KMS-11 (cell line): ENCODE measurements at regions not wholly inside any gene's neighbourhood (a gene's known extent, or its start where the extent isn't known, plus 50 kb on each side); places are given as distances from the start of the nearest gene placed in this dataset.

Experiments used
- H2AFZ ChIP-seq: fragments of 200-600 bp; sonication (generic); 2 replicates; pipeline ENCODE4 v1.6.1; 2016; ENCODE audit warnings: antibody characterized with exemption, mixed run types, low read depth
- H3K27ac ChIP-seq: fragments of 200-600 bp; sonication (generic); 2 replicates; pipeline ENCODE4 v1.6.1; 2016; ENCODE audit warnings: mild to moderate bottlenecking, mixed run types
- H3K27me3 ChIP-seq: fragments of 200-600 bp; sonication (generic); 2 replicates; pipeline ENCODE4 v1.6.1; 2017; ENCODE audit warnings: mild to moderate bottlenecking, low read depth, mixed run types, moderate library complexity; ENCODE audit not compliant: insufficient read depth
- H3K36me3 ChIP-seq: fragments of 200-600 bp; sonication (generic); 2 replicates; pipeline ENCODE4 v1.6.1; 2017; ENCODE audit warnings: mild to moderate bottlenecking, mixed run types; ENCODE audit not compliant: insufficient read depth
- H3K4me1 ChIP-seq: fragments of 200-600 bp; sonication (generic); 2 replicates; pipeline ENCODE4 v1.6.1; 2016; ENCODE audit warnings: mild to moderate bottlenecking, low read depth, mixed run types; ENCODE audit not compliant: poor library complexity, severe bottlenecking
- H3K4me2 ChIP-seq: fragments of 200-600 bp; sonication (generic); 2 replicates; pipeline ENCODE4 v1.7.0; 2016; ENCODE audit warnings: mild to moderate bottlenecking, mixed run types
- H3K4me3 ChIP-seq: fragments of 200-600 bp; sonication (generic); IDR thresholded peaks from 2 replicates; pipeline ENCODE4 v1.6.1; 2017; ENCODE audit warnings: low read depth, low read length, mixed read lengths; ENCODE audit not compliant: insufficient read depth
- H3K79me2 ChIP-seq: fragments of 200-600 bp; sonication (generic); 2 replicates; pipeline ENCODE4 v1.6.1; 2016; ENCODE audit warnings: low read depth, mixed run types; ENCODE audit not compliant: insufficient read depth
- H3K9ac ChIP-seq: fragments of 200-600 bp; sonication (generic); 2 replicates; pipeline ENCODE4 v1.6.1; 2016; ENCODE audit warnings: mild to moderate bottlenecking, mixed run types
- H4K20me1 ChIP-seq: fragments of 200-600 bp; sonication (generic); 2 replicates; pipeline ENCODE4 v1.6.1; 2016; ENCODE audit warnings: mild to moderate bottlenecking, mixed run types; ENCODE audit not compliant: insufficient read depth
- CTCF ChIP-seq: fragments of 200-600 bp; sonication (generic); conservative IDR thresholded peaks from 2 replicates; pipeline ENCODE4 v1.6.1; 2017; ENCODE audit warnings: low read depth, mild to moderate bottlenecking, antibody characterized with exemption, low read length, moderate library complexity, mixed read lengths

GRCh38 chr1:14504517-14504916, 94.0 kb upstream of the KAZN start:
- Histone ChIP-seq H3K36me3 (no peaks in the 10 kb centered on the region), H4K20me1 (no peaks in the 10 kb centered on the region), H3K4me1 (no peaks in the 10 kb centered on the region), H3K9ac (no peak overlapping the region), H2AFZ (no peak overlapping the region), H3K4me2 (no peak overlapping the region), H3K4me3 (no peak overlapping the region), H3K79me2 (no peaks in the 10 kb centered on the region), H3K27ac (no peak overlapping the region), H3K27me3 (0 out of 2 replicates have a peak, but pooled peaks cover 2% of the 10 kb centered on the region)
- no peak for TF ChIP-seq CTCF

GRCh38 chr1:14506471-14507255, 91.8 kb upstream of the KAZN start:
- H3K4me2 ChIP-seq: no peak overlapping the region
- no peak overlapping the region for H3K27ac ChIP-seq
- no peaks in the 10 kb centered on the region for H4K20me1 ChIP-seq
- no peak overlapping the region for H3K9ac ChIP-seq
- no peaks in the 10 kb centered on the region for H3K27me3 ChIP-seq
- no peaks in the 10 kb centered on the region for H3K36me3 ChIP-seq
- no peak overlapping the region for H3K4me3 ChIP-seq
- no peak overlapping the region for H2AFZ ChIP-seq
- no peak for TF ChIP-seq CTCF
- H3K4me1 ChIP-seq: no peaks in the 10 kb centered on the region
- H3K79me2 ChIP-seq: no peaks in the 10 kb centered on the region

- H3K9ac ChIP-seq: no peak overlapping the region
- TF ChIP-seq CTCF: no peak
- H3K27ac ChIP-seq: no peak overlapping the region
- H3K4me2 ChIP-seq: no peak overlapping the region
- H3K79me2 ChIP-seq: no peaks in the 10 kb centered on the region
- H3K4me3 ChIP-seq: no peak overlapping the region
- no peaks in the 10 kb centered on the region for H4K20me1 ChIP-seq
- H2AFZ ChIP-seq: no peak overlapping the region
- H3K36me3 ChIP-seq: no peaks in the 10 kb centered on the region
- no peaks in the 10 kb centered on the region for H3K4me1 ChIP-seq
- H3K27me3 ChIP-seq: no peaks in the 10 kb centered on the region
Measured at GRCh38 chr1:14507262-14507661, 91.2 kb upstream of the KAZN start.

- H3K27me3 ChIP-seq: 0 out of 2 replicates have a peak, but pooled peaks cover 3% of the 10 kb centered on the region
- H3K79me2 ChIP-seq: no peaks in the 10 kb centered on the region
- H3K27ac ChIP-seq: no peak overlapping the region
- H3K4me3 ChIP-seq: no peak overlapping the region
- no peak for TF ChIP-seq CTCF
- H3K4me2 ChIP-seq: no peak overlapping the region
- no peak overlapping the region for H3K9ac ChIP-seq
- H4K20me1 ChIP-seq: no peaks in the 10 kb centered on the region
- no peaks in the 10 kb centered on the region for H3K4me1 ChIP-seq
- no peak overlapping the region for H2AFZ ChIP-seq
- H3K36me3 ChIP-seq: no peaks in the 10 kb centered on the region
Measured at GRCh38 chr1:14508613-14509012, 89.9 kb upstream of the KAZN start.
